SK-N-SH (cell line): ENCODE measurements at regions not wholly inside any gene's neighbourhood (a gene's known extent, or its start where the extent isn't known, plus 50 kb on each side); places are given as distances from the start of the nearest gene placed in this dataset.

ENCODE experiments used
- CTCF ChIP-seq: fragments of 200-600 bp; sonication (generic); IDR thresholded peaks from 2 replicates; pipeline ENCODE4 v1.6.1; 2017; ENCODE audit warnings: antibody characterized with exemption, mild to moderate bottlenecking, moderate library complexity
- EP300 ChIP-seq, 2 experiments: IDR thresholded peaks; 2 replicates each; pipeline versions ENCODE4 v1.4.0 to v1.6.1; 2012; ENCODE audit warnings: borderline replicate concordance in 1 of 2, low read depth in 1 of 2, low read length in 1 of 2
- EZH2phosphoT487 ChIP-seq: fragments of 200-600 bp; sonication (generic); IDR thresholded peaks from 2 replicates; pipeline ENCODE4 v1.6.1; 2017; ENCODE audit warnings: low read depth, mixed run types, mild to moderate bottlenecking, antibody characterized with exemption, moderate library complexity, borderline replicate concordance
- NFIC ChIP-seq: IDR thresholded peaks from 2 replicates; pipeline ENCODE4 v1.4.0; 2012; ENCODE audit warnings: borderline replicate concordance
- TEAD4 ChIP-seq: IDR thresholded peaks from 2 replicates; pipeline ENCODE4 v1.4.0; 2012; ENCODE audit warnings: mild to moderate bottlenecking, borderline replicate concordance; ENCODE audit not compliant: insufficient read depth
- USF1 ChIP-seq: IDR thresholded peaks from 2 replicates; pipeline ENCODE4 v1.4.0; 2012; ENCODE audit warnings: low read depth, borderline replicate concordance
- YY1 ChIP-seq: IDR thresholded peaks from 2 replicates; pipeline ENCODE4 v1.4.0; 2012; ENCODE audit warnings: low read depth, mild to moderate bottlenecking

- no peak for TF ChIP-seq YY1
- no peak for TF ChIP-seq USF1
- no peak for TF ChIP-seq NFIC
- no peak for TF ChIP-seq CTCF
- no peak for TF ChIP-seq TEAD4
- TF ChIP-seq EP300 (IDR thresholded peaks at IDR 0.05; ENCODE audit: borderline replicate concordance in 1 of 2, low read depth in 1 of 2, low read length in 1 of 2): no peak
- no peak for TF ChIP-seq EZH2phosphoT487
These were observed 75.4 kb upstream of the NPAS1 start for GRCh38 chr19:46944123-46944748.
